ENCODE measurements at regions not wholly inside any gene's neighbourhood (a gene's known extent, or its start where the extent isn't known, plus 50 kb on each side); places are given as distances from the start of the nearest gene placed in this dataset.
A peak's percentile ranks its signal among the peaks of the same experiment; 100 is the strongest.
"Not testable (repeated sequence)": the region's sequence is repeated elsewhere in the genome, so short reads cannot be mapped to it uniquely, and the experiment has no call there.

- peak; percentile 22 for DNase-seq
These were observed 199.4 kb upstream of the ZNF217 start for GRCh38 chr20:53792946-53793536.

DNA sequence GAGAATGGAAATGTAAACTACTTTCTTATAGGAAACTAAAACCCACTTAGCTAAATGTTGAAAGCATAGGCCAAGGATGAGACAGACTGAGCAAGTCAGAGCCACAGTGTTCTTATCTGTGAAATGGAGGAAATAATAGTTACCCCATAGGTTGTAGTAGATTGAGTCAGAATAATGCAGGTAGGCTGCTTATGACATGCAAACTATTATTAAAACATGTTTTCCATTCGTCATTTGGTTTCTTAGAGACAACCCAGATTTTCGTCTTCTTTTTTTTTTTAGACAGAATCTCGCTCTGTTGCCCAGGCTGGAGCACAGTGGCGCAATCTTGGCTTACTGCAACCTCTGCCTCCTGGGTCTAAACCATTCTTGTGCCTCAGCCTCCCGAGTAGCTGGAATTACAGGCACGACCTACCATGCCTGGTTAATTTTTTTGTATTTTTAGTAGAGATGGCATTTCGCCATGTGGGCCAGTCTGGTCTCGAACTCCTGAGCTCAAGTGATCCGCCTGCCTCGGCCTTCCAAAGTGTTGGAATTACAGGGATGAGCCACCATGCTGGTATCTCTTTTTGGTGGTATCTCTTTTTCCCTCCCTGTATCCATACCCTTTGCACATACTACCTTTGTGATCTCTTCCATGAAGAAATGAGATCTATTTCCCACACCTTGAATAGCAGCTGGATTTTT lies 196.5 kb upstream of the ZNF217 start:
- DNase-seq = no peak

- DNase-seq = no peak
These were observed 194.8 kb upstream of the ZNF217 start for GRCh38 chr20:53788253-53789022.

GRCh38 chr20:53787491-53787931 lies 193.9 kb upstream of the ZNF217 start:
- not testable (repeated sequence) for DNase-seq

DNA sequence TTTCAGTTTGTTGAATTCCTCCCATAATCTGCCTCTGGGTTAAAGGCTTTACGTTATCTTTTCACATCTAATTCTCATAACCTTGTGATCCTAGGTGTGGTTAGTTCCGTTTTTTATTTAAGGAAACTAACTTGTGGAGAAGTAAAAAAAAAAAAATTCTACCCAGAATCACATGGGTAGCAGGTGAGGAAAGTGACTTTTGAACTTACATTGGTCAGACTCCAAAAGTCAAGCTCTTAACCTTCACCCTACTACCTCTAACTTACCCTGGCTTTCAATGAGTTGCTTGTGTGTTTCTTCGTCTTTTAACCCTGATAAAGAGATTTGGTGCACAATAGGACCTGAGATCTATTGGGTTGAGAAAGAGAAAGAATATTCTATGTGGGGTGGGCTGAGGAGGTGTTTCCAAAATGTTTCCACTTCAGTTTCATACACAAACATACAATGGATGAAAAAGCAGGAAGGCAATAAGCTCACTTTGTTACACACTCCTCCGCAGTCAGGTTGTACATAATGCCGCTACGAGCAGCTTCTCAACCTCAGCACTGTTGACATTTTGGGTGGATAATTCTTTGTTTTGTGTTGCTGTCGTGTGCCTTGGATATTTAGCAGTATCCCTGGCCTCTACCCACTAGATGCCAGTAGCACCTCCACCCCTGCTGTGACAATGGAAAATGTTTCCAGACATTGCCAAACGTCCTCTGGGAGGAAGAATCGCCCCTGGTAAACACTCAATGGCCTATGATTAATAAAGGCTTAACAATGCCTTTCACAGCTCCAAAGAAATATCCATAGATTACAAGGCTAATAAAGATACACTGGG lies 193.0 kb upstream of the ZNF217 start:
- DNase-seq = no peak

GRCh38 chr20:53786071-53786444 lies 192.4 kb upstream of the ZNF217 start:
- no peak for DNase-seq

- no peak for DNase-seq
These were observed 191.7 kb upstream of the ZNF217 start for GRCh38 chr20:53785320-53785719.

DNA sequence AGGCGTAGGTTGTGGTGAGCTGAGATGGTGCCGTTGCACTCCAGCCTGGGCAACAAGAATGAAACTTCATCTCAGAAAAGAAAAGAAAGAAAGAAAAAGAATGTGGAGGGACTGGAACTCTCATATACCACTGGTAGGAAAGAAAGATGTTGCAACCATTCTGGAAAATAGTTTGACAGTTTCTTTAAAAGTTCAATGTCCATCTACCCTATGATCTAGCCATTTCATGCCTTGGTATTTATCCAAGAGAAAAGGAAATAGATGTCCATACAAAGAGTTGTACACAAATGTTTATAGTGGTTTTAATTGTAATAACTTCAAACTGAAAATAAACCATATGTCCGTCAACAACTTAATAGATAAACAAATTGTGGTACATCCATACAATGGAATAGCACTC lies 190.1 kb upstream of the ZNF217 start:
- DNase-seq = no peak

DNA sequence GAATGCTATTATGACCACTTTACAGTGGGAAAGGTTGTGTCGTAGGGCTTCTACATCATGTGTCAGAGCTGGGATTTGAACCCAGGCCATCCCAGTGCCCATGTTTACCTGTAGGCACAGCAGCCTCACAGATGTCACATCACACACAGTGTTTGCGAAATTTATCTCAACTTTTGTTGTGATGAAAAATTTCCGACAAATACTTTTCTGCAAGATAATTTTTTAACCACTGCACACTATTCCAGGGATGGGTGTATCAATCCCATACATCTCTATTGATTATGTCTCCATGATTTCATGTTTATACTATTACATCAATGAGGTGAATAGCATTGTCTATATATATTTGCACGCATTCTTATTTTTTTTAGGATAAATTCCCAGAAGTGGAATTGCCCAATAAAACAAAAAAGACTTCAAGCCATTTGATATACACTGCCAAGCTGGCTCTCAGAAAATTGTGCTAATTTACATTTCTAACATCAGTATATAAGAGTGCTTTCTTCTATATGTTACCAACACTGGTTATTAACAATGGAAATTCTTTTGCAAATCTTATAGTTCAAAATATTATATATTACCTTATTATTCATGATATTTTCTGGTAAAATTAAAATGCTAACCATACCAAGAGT lies 189.1 kb upstream of the ZNF217 start:
- no peak for DNase-seq

DNA sequence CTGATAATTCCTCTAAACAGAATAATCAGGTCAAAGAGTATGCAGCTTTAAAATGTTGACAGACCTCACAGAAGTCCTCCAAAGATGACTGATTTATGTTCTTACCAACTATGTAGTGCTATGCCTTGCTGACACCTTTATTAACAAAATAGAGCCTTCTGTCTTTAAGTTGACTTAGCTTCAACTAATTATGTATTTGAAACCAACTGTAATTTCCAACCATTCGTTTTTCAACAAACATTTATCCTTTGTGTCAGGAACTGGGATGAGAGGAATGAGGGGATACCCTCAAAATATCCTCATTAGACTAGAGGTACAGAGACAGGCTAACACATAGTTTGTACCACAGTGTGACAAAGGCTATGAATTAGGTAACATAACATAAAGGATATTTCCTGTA lies 186.2 kb upstream of the ZNF217 start:
- no peak for DNase-seq

GRCh38 chr20:53778736-53779135 lies 185.1 kb upstream of the ZNF217 start:
- DNase-seq = no peak

DNA sequence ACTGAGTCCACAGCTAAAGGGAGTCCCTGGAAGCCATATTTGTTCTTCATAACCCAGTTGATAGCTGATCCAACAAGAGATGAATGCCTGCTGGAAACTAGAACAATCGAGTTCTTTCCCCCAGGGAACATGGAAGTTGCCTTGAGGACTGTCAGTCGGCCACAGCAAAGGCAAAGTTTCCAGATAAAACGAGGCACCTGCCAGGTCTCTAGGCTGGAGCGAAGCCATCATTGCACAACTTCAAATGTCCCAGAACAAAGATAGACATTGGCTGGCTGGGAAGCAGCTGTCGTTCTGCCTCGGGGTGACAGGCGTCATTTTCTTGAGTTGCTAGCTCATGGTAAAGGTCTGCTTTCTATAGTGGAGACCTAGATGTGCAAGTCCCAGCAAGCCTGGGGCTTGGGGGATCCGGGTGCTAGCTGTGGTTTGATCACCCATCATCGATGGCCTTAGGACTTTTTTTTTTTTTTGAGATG lies 184.4 kb upstream of the ZNF217 start:
- no peak for DNase-seq

DNA sequence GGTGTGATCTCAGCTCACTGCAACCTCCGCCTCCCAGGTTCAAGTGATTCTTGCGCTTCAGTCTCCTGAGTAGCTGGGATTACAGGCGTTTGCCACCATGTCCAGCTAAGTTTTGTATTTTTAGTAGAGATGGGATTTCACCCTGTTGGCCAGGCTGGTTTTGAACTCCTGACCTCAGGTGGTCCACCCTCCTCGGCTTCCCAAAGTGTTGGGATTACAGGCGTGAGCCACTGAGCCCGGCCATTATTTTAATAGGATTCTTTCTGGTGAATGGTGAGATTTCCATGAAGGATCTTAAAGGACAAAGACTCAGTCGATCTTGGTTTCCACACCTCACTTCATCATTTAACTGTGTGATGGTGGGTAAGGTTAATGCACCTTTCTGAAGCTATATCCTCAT lies 183.8 kb upstream of the ZNF217 start:
- DNase-seq = not testable (repeated sequence)

DNA sequence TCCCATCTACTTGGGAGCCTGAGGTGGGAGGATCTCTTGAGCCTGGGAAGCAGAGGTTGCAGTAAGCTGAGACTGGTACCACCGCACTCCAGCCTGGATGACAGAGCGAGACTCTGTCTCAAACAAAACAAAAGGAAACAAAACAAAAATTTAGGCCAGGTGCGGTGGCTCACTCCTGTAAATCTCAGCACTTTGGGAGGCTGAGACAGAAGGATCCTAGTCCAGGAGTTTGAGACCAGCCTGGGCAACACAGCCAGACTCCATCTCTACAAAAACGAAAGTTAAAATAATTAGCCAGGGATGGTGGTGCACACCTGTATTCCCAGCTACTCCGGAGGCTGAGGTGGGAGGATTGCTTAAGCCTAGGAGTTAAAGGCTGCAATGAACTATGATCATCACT lies 183.2 kb upstream of the ZNF217 start:
- DNase-seq = no peak

- DNase-seq = peak; percentile 13
These were observed 181.0 kb upstream of the ZNF217 start for GRCh38 chr20:53774461-53775203.

- DNase-seq = no peak
These were observed 180.3 kb upstream of the ZNF217 start for GRCh38 chr20:53773792-53774401.

- DNase-seq = not testable (repeated sequence)
These were observed 179.6 kb upstream of the ZNF217 start for GRCh38 chr20:53773066-53773791.

DNA sequence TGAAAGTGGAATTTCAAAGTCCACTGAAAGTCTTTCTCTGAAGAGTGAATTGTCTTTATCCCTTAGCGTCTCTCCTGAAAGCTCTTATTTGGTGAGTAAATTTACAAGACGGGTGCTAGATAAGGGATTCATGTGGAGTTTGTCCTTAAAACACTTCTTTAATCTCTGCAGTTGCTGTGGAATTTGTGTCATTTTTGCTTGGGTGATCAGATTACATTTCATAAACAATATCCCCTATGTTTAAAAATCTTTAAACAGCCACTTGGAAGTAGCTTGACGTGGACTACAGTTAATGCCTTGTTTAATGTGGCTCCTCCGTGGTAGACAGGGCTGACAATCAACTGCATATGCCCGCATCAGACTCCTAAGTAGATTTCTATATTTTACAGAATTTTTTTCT lies 175.4 kb upstream of the ZNF217 start:
- DNase-seq = no peak

DNA sequence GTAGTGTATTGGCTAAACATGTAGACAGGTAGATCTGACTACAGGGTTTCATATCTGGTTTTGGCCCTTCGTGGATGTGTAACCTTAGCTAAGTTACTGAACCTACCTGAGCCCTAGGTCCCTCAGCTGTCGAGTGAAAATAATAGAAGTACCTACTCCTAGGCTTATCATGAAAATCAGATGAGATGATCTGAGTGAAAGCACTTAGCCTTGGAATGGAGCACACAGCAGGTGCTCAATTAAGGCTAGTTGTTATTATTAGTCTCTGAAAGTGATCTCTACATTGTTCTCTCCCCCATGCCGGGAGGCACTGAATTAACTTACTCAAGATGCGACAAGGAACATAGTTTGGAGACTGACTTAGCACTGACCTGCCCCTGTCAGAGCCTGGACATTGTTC lies 174.7 kb upstream of the ZNF217 start:
- no peak for DNase-seq

DNA sequence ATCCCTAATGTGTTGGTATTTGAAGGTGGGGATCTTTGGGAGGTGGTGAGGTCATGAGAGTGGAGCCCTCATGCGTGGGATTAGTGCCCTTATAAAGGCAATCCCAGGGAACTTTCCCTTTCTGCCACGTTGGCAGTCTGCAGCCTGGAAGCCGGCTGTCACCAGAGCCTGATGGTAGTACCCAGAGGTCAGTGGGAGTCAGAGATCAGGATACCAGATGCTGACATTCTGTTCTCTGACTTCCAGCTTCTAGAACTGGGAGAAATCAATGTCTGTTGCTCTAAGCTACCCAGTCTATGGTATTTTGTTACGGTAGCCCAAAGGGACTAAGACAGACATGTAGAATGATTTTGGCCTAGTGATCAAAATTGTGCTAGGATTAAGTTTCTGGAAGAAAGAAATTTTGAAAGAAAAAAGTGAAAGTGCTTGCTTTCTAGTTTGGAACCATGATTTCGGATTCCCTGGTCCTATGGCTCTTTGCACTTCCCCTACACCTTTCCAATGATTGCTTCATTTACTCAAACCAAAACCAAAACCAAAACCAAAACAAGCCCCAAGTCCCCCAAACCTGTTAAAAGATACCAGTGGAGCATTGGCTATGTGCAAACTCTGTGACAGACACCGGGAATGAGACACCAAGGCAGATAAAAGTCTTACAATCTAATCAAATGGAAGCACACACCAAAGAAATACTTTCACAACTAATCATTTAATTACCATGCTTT lies 173.7 kb upstream of the ZNF217 start:
- no peak for DNase-seq

Data from activated CD8-positive, alpha-beta memory T cell treated with anti-CD3 and anti-CD28 coated beads, Interleukin-2, amount 50 U/mL, for 48 hours (primary cell).